Tibial nerve (tissue), 4 donors: ENCODE measurements at regions not wholly inside any gene's neighbourhood (a gene's known extent, or its start where the extent isn't known, plus 50 kb on each side); places are given as distances from the start of the nearest gene placed in this dataset.

ENCODE experiments used
- EP300 ChIP-seq, 2 donors: sonication (generic); formaldehyde crosslinking; IDR thresholded peaks; one replicate each; pipeline ENCODE4 v1.6.1; 2017; ENCODE audit warnings: antibody characterized with exemption in 2 of 2, mild to moderate bottlenecking in 1 of 2
- POLR2A ChIP-seq, 2 donors: fragments of 450-650 bp; IDR thresholded peaks; one replicate each; pipeline ENCODE4 v1.6.1; 2017; ENCODE audit warnings: antibody characterized with exemption in 2 of 2, mild to moderate bottlenecking in 2 of 2, moderate library complexity in 2 of 2
- TF ChIP-seq, protein P1 (sequence below), 5 experiments: fragments of 200-600 bp in 3 of 5; fragments of 450-650 bp in 2 of 5; sonication (generic) in 3 of 5; IDR thresholded peaks; one replicate each; pipeline ENCODE4 v1.5.1; 2016 to 2019; ENCODE audit warnings: antibody characterized with exemption in 5 of 5, mild to moderate bottlenecking in 3 of 5, moderate library complexity in 2 of 5

- TF ChIP-seq, protein P1, sequence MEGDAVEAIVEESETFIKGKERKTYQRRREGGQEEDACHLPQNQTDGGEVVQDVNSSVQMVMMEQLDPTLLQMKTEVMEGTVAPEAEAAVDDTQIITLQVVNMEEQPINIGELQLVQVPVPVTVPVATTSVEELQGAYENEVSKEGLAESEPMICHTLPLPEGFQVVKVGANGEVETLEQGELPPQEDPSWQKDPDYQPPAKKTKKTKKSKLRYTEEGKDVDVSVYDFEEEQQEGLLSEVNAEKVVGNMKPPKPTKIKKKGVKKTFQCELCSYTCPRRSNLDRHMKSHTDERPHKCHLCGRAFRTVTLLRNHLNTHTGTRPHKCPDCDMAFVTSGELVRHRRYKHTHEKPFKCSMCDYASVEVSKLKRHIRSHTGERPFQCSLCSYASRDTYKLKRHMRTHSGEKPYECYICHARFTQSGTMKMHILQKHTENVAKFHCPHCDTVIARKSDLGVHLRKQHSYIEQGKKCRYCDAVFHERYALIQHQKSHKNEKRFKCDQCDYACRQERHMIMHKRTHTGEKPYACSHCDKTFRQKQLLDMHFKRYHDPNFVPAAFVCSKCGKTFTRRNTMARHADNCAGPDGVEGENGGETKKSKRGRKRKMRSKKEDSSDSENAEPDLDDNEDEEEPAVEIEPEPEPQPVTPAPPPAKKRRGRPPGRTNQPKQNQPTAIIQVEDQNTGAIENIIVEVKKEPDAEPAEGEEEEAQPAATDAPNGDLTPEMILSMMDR (IDR thresholded peaks at IDR 0.05), result no peak
- TF ChIP-seq EP300 (IDR thresholded peaks at IDR 0.05), result no peak
- TF ChIP-seq POLR2A (IDR thresholded peaks at IDR 0.05), result no peak
Observed at GRCh38 chr16:62966626-62967025, 930.4 kb upstream of the CDH8 start.
